Kidney epithelial cell (primary cell): ENCODE measurements at regions not wholly inside any gene's neighbourhood (a gene's known extent, or its start where the extent isn't known, plus 50 kb on each side); places are given as distances from the start of the nearest gene placed in this dataset.
A peak's percentile ranks its signal among the peaks of the same experiment; 100 is the strongest.
"Not testable (repeated sequence)": the region's sequence is repeated elsewhere in the genome, so short reads cannot be mapped to it uniquely, and the experiment has no call there.

Experiments used
- DNase-seq: peaks from one replicate; pipeline ENCODE4 v3.0.0-alpha.2; 2010; ENCODE audit warnings: low read depth
- H3K27me3 ChIP-seq: 2 replicates; pipeline ENCODE4 v1.6.0; 2011; ENCODE audit warnings: low read length; ENCODE audit not compliant: control insufficient read depth, insufficient read depth
- H3K36me3 ChIP-seq: 2 replicates; pipeline ENCODE4 v1.5.1; 2011; ENCODE audit warnings: low read length; ENCODE audit not compliant: control insufficient read depth, insufficient read depth
- H3K4me3 ChIP-seq: 2 replicates; pipeline ENCODE4 v1.5.1; 2011; ENCODE audit warnings: low read depth, mild to moderate bottlenecking, control low read depth, low read length
- CTCF ChIP-seq: IDR thresholded peaks from 2 replicates; pipeline ENCODE4 v1.5.1; 2011; ENCODE audit warnings: mild to moderate bottlenecking, moderate library complexity, low read length, control low read depth, inconsistent platforms; ENCODE audit not compliant: insufficient read depth, poor library complexity, severe bottlenecking

GRCh38 chr4:135900956-135901355 lies 1631.3 kb downstream of the PCDH18 start:
- Histone ChIP-seq H3K36me3 (no peaks in the 10 kb centered on the region), H3K4me3 (no peak overlapping the region), H3K27me3 (no peaks in the 10 kb centered on the region)
- TF ChIP-seq CTCF: no peak
- DNase-seq: no peak

GRCh38 chr4:135864304-135864703 lies 1662.7 kb upstream of the PABPC4L start:
- TF ChIP-seq CTCF: peak; percentile 23
- not testable (repeated sequence) for DNase-seq, H3K4me3 ChIP-seq, H3K27me3 ChIP-seq, H3K36me3 ChIP-seq

- no peaks in the 10 kb centered on the region for H3K36me3 ChIP-seq
- DNase-seq: no peak
- no peaks in the 10 kb centered on the region for H3K27me3 ChIP-seq
- no peak overlapping the region for H3K4me3 ChIP-seq
- no peak for TF ChIP-seq CTCF
These were observed 1639.2 kb upstream of the PABPC4L start for GRCh38 chr4:135840781-135841180.

GRCh38 chr4:135839712-135840111 lies 1638.1 kb upstream of the PABPC4L start:
- Histone ChIP-seq H3K27me3 (no peaks in the 10 kb centered on the region), H3K36me3 (no peaks in the 10 kb centered on the region), H3K4me3 (no peak overlapping the region)
- no peak for DNase-seq
- TF ChIP-seq CTCF: no peak

GRCh38 chr4:135838889-135839288 lies 1637.3 kb upstream of the PABPC4L start:
- Histone ChIP-seq H3K4me3 (no peak overlapping the region), H3K27me3 (no peaks in the 10 kb centered on the region), H3K36me3 (no peaks in the 10 kb centered on the region)
- DNase-seq: peak; percentile 63
- no peak for TF ChIP-seq CTCF

- Histone ChIP-seq H3K36me3 (no peaks in the 10 kb centered on the region), H3K27me3 (no peaks in the 10 kb centered on the region), H3K4me3 (no peak overlapping the region)
- TF ChIP-seq CTCF: no peak
- no peak for DNase-seq
These were observed 1632.9 kb upstream of the PABPC4L start for GRCh38 chr4:135834471-135834870.
